H9 (cell line): ENCODE measurements at regions not wholly inside any gene's neighbourhood (a gene's known extent, or its start where the extent isn't known, plus 50 kb on each side); places are given as distances from the start of the nearest gene placed in this dataset.

ENCODE experiments used
- DNase-seq: peaks from one replicate; pipeline ENCODE4 v3.0.0-alpha.2; 2017
- H2AFZ ChIP-seq: one replicate; pipeline ENCODE4 v1.6.1; 2013; ENCODE audit warnings: mild to moderate bottlenecking, low read length, control low read depth, moderate library complexity
- H2AK5ac ChIP-seq: 2 replicates; pipeline ENCODE4 v1.6.1; 2013; ENCODE audit warnings: low read length, control low read depth, mixed read lengths; ENCODE audit not compliant: insufficient read length
- H2BK120ac ChIP-seq: one replicate; pipeline ENCODE4 v1.6.1; 2013; ENCODE audit warnings: low read depth, mild to moderate bottlenecking, low read length, control low read depth, inconsistent platforms; ENCODE audit not compliant: poor library complexity, severe bottlenecking
- H2BK12ac ChIP-seq: 2 replicates; pipeline ENCODE4 v1.6.1; 2013; ENCODE audit warnings: low read length, control low read depth, mixed read lengths, low read depth; ENCODE audit not compliant: insufficient read length
- H2BK15ac ChIP-seq: 2 replicates; pipeline ENCODE4 v1.6.1; 2013; ENCODE audit warnings: low read depth, low read length, control low read depth
- H2BK20ac ChIP-seq: one replicate; pipeline ENCODE4 v1.6.1; 2013; ENCODE audit warnings: low read depth, mild to moderate bottlenecking, low read length, control low read depth, inconsistent platforms; ENCODE audit not compliant: poor library complexity, severe bottlenecking
- H2BK5ac ChIP-seq: 2 replicates; pipeline ENCODE4 v1.6.1; 2013; ENCODE audit warnings: low read length, control low read depth, mixed read lengths; ENCODE audit not compliant: insufficient read length
- H3K14ac ChIP-seq: 2 replicates; pipeline ENCODE4 v1.6.1; 2013; ENCODE audit warnings: low read length, control low read depth; ENCODE audit not compliant: insufficient read depth
- H3K18ac ChIP-seq: 2 replicates; pipeline ENCODE4 v1.6.1; 2013; ENCODE audit warnings: low read depth, mild to moderate bottlenecking, mixed read lengths, low read length, control low read depth; ENCODE audit not compliant: insufficient read length
- H3K23ac ChIP-seq: 2 replicates; pipeline ENCODE4 v1.6.1; 2013; ENCODE audit warnings: low read length, control low read depth, mixed read lengths, low read depth; ENCODE audit not compliant: insufficient read length
- H3K23me2 ChIP-seq: 2 replicates; pipeline ENCODE4 v1.6.1; 2013; ENCODE audit warnings: low read depth, mild to moderate bottlenecking, mixed read lengths, low read length, control low read depth; ENCODE audit not compliant: insufficient read length, poor library complexity, severe bottlenecking
- H3K27ac ChIP-seq: 2 replicates; pipeline ENCODE4 v1.5.1; 2013; ENCODE audit warnings: low read length, control low read depth, mixed read lengths, low read depth; ENCODE audit not compliant: insufficient read length
- H3K27me3 ChIP-seq: 2 replicates; pipeline ENCODE4 v1.6.1; 2013; ENCODE audit warnings: low read length, control low read depth, inconsistent platforms; ENCODE audit not compliant: insufficient read depth
- H3K4ac ChIP-seq: 2 replicates; pipeline ENCODE4 v1.6.1; 2013; ENCODE audit warnings: low read depth, mild to moderate bottlenecking, control low read depth, inconsistent platforms, low read length, moderate library complexity
- H3K4me1 ChIP-seq: 2 replicates; pipeline ENCODE4 v1.6.1; 2013; ENCODE audit warnings: low read length, control low read depth, inconsistent platforms; ENCODE audit not compliant: insufficient read depth
- H3K4me2 ChIP-seq: 2 replicates; pipeline ENCODE4 v1.6.1; 2013; ENCODE audit warnings: low read length, control low read depth, mixed read lengths; ENCODE audit not compliant: insufficient read length, insufficient read depth
- H3K56ac ChIP-seq: 2 replicates; pipeline ENCODE4 v1.6.1; 2013; ENCODE audit warnings: low read depth, mild to moderate bottlenecking, mixed read lengths, low read length, control low read depth; ENCODE audit not compliant: insufficient read length
- H3K79me1 ChIP-seq: 2 replicates; pipeline ENCODE4 v1.6.1; 2013; ENCODE audit warnings: low read depth, mild to moderate bottlenecking, moderate library complexity, low read length, control low read depth, inconsistent platforms; ENCODE audit not compliant: insufficient read depth, poor library complexity, severe bottlenecking
- H3K79me2 ChIP-seq: 2 replicates; pipeline ENCODE4 v1.6.1; 2013; ENCODE audit warnings: low read length, control low read depth, inconsistent platforms; ENCODE audit not compliant: insufficient read depth
- H3K9ac ChIP-seq: 2 replicates; pipeline ENCODE4 v1.6.1; 2013; ENCODE audit warnings: low read length, control low read depth, mixed read lengths; ENCODE audit not compliant: insufficient read length; ENCODE audit errors: extremely low read depth
- H3K9me3 ChIP-seq: one replicate; pipeline ENCODE4 v1.6.1; 2013; ENCODE audit warnings: low read depth, low read length, inconsistent platforms; ENCODE audit not compliant: control insufficient read depth
- H3T11ph ChIP-seq: one replicate; pipeline ENCODE4 v1.6.1; 2013; ENCODE audit warnings: mild to moderate bottlenecking, low read length, control low read depth, inconsistent platforms
- H4K20me1 ChIP-seq: one replicate; pipeline ENCODE4 v1.6.1; 2013; ENCODE audit not compliant: control insufficient read depth, insufficient read length, insufficient read depth
- H4K5ac ChIP-seq: 2 replicates; pipeline ENCODE4 v1.6.1; 2013; ENCODE audit warnings: low read depth, mild to moderate bottlenecking, mixed read lengths, low read length, control low read depth; ENCODE audit not compliant: insufficient read length
- H4K8ac ChIP-seq: replicated peaks from 2 replicates; pipeline ENCODE4 v1.6.1; 2013; ENCODE audit warnings: low read length, control low read depth, mixed read lengths, low read depth; ENCODE audit not compliant: insufficient read length
- H4K91ac ChIP-seq: 2 replicates; pipeline ENCODE4 v1.6.1; 2013; ENCODE audit warnings: low read depth, mild to moderate bottlenecking, moderate library complexity, mixed read lengths, low read length, control low read depth; ENCODE audit not compliant: insufficient read length
- H3K27ac Mint-ChIP-seq, 3 experiments: 2 replicates in 2 of 3; 3 replicates in 1 of 3; pipeline ENCODE4 v1.8.0; 2020 to 2021; ENCODE audit warnings: mixed read lengths in 3 of 3, mild to moderate bottlenecking in 1 of 3, moderate library complexity in 1 of 3
- H3K27me3 Mint-ChIP-seq: 2 replicates; pipeline ENCODE4 v1.8.0; 2021; ENCODE audit warnings: low read depth, mild to moderate bottlenecking, moderate library complexity, mixed read lengths
- H3K36me3 Mint-ChIP-seq, 3 experiments: 2 replicates in 2 of 3; 3 replicates in 1 of 3; pipeline ENCODE4 v1.8.0; 2020 to 2021; ENCODE audit warnings: low read depth in 3 of 3, mixed read lengths in 3 of 3; ENCODE audit not compliant: insufficient read depth in 1 of 3
- H3K4me1 Mint-ChIP-seq, 2 experiments: 2 replicates each; pipeline ENCODE4 v1.8.0; 2020; ENCODE audit warnings: mixed read lengths in 2 of 2
- H3K4me3 Mint-ChIP-seq, 2 experiments: 2 replicates in 1 of 2; 3 replicates in 1 of 2; pipeline ENCODE4 v1.8.0; 2020 to 2021; ENCODE audit warnings: mild to moderate bottlenecking in 2 of 2, mixed read lengths in 2 of 2, moderate library complexity in 1 of 2
- H3K9me3 Mint-ChIP-seq, 2 experiments: 2 replicates in 1 of 2; 3 replicates in 1 of 2; pipeline ENCODE4 v1.8.0; 2020; ENCODE audit warnings: mild to moderate bottlenecking in 2 of 2, mixed read lengths in 2 of 2, moderate library complexity in 1 of 2
- CTCF ChIP-seq: fragments of 200-600 bp; sonication (generic); conservative IDR thresholded peaks from 3 replicates; pipeline ENCODE4 v1.8.0; 2021; ENCODE audit warnings: antibody characterized with exemption, mild to moderate bottlenecking
- WGBS: extraction: QIAGEN DNeasy Blood & Tissue Kit; methylation state at CpG from one replicate; pipeline ENCODE4 v1.1.7; 2013; ENCODE audit warnings: missing lambda C conversion rate, low lambda C conversion rate, mixed read lengths; ENCODE audit not compliant: insufficient read length; ENCODE audit errors: extremely low coverage; 5-methylcytosine and 5-hydroxymethylcytosine counted together

- H3T11ph ChIP-seq, result no peak overlapping the region
- no peak overlapping the region for H2BK12ac ChIP-seq
- H4K20me1 ChIP-seq, result no peaks in the 10 kb centered on the region
- no peak overlapping the region for H3K4ac ChIP-seq
- no peak overlapping the region for H3K23ac ChIP-seq
- no peak overlapping the region for H3K4me3 Mint-ChIP-seq
- peak overlapping the region; percentile 66 for H2AFZ ChIP-seq
- no peaks in the 10 kb centered on the region for H3K9me3 Mint-ChIP-seq
- H4K5ac ChIP-seq, result no peak overlapping the region
- H3K18ac ChIP-seq, result no peak overlapping the region
- DNase-seq, result no peak
- H4K91ac ChIP-seq, result no peak overlapping the region
- H2BK120ac ChIP-seq, result no peak overlapping the region
- no peaks in the 10 kb centered on the region for H3K36me3 Mint-ChIP-seq
- H3K4me2 ChIP-seq, result no peak overlapping the region
- H3K14ac ChIP-seq, result no peak overlapping the region
- H3K27me3 ChIP-seq, result no peaks in the 10 kb centered on the region
- no peaks in the 10 kb centered on the region for H3K79me2 ChIP-seq
- H2BK20ac ChIP-seq, result no peak overlapping the region
- no peaks in the 10 kb centered on the region for H3K27me3 Mint-ChIP-seq
- H3K23me2 ChIP-seq, result no peaks in the 10 kb centered on the region
- H3K4me1 Mint-ChIP-seq, result peaks cover 12 to 15% of the 10 kb centered on the region in 2 experiments
- no peak overlapping the region for H2AK5ac ChIP-seq
- no CpG with 5 or more reads among the region's 2 CpGs for WGBS
- no peak overlapping the region for H3K27ac ChIP-seq
- H3K9ac ChIP-seq, result no peak overlapping the region
- H4K8ac ChIP-seq, result no peak overlapping the region
- no peak for TF ChIP-seq CTCF
- no peaks in the 10 kb centered on the region for H3K9me3 ChIP-seq
- H2BK15ac ChIP-seq, result no peak overlapping the region
- no peaks in the 10 kb centered on the region for H3K79me1 ChIP-seq
- H2BK5ac ChIP-seq, result no peak overlapping the region
- no peak overlapping the region for H3K56ac ChIP-seq
- H3K4me1 ChIP-seq, result no peaks in the 10 kb centered on the region
- no peak overlapping the region for H3K27ac Mint-ChIP-seq
Observed at GRCh38 chr5:96335873-96336272, 97.2 kb downstream of the PCSK1 start.
